ENCODE measurements at regions not wholly inside any gene's neighbourhood (a gene's known extent, or its start where the extent isn't known, plus 50 kb on each side); places are given as distances from the start of the nearest gene placed in this dataset.

GRCh38 chr5:4386152-4386551 is 754.0 kb upstream of the ADAMTS16 start:
- no peak for TF ChIP-seq POLR2A (IDR thresholded peaks at IDR 0.05)
- TF ChIP-seq, protein P1, sequence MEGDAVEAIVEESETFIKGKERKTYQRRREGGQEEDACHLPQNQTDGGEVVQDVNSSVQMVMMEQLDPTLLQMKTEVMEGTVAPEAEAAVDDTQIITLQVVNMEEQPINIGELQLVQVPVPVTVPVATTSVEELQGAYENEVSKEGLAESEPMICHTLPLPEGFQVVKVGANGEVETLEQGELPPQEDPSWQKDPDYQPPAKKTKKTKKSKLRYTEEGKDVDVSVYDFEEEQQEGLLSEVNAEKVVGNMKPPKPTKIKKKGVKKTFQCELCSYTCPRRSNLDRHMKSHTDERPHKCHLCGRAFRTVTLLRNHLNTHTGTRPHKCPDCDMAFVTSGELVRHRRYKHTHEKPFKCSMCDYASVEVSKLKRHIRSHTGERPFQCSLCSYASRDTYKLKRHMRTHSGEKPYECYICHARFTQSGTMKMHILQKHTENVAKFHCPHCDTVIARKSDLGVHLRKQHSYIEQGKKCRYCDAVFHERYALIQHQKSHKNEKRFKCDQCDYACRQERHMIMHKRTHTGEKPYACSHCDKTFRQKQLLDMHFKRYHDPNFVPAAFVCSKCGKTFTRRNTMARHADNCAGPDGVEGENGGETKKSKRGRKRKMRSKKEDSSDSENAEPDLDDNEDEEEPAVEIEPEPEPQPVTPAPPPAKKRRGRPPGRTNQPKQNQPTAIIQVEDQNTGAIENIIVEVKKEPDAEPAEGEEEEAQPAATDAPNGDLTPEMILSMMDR (IDR thresholded peaks at IDR 0.05): no peak
